ENCODE measurements at regions not wholly inside any gene's neighbourhood (a gene's known extent, or its start where the extent isn't known, plus 50 kb on each side); places are given as distances from the start of the nearest gene placed in this dataset.

GRCh38 chr1:98081944-98082343 lies 161.1 kb upstream of the DPYD start:
- TF ChIP-seq CTCF (IDR thresholded peaks at IDR 0.05; ENCODE audit: insufficient read depth, low read length, poor library complexity, severe bottlenecking), result no peak
- H3K27me3 ChIP-seq (ENCODE audit: control insufficient read depth, insufficient read depth, low read length), result no peaks in the 10 kb centered on the region
- H3K4me3 ChIP-seq (ENCODE audit: low read depth, low read length), result no peak overlapping the region
- DNase-seq (ENCODE audit: low read depth), result no peak
- no peaks in the 10 kb centered on the region for H3K36me3 ChIP-seq (ENCODE audit: control insufficient read depth, insufficient read depth, low read length)

GRCh38 chr1:98078596-98078995 lies 157.8 kb upstream of the DPYD start:
- no peak for TF ChIP-seq CTCF (IDR thresholded peaks at IDR 0.05; ENCODE audit: insufficient read depth, low read length, poor library complexity, severe bottlenecking)
- Histone ChIP-seq H3K36me3 (ENCODE audit: control insufficient read depth, insufficient read depth, low read length) (no peaks in the 10 kb centered on the region), H3K4me3 (ENCODE audit: low read depth, low read length) (no peak overlapping the region), H3K27me3 (ENCODE audit: control insufficient read depth, insufficient read depth, low read length) (no peaks in the 10 kb centered on the region)
- no peak for DNase-seq (ENCODE audit: low read depth)

GRCh38 chr1:98077691-98078090 lies 156.9 kb upstream of the DPYD start:
- Histone ChIP-seq H3K36me3 (ENCODE audit: control insufficient read depth, insufficient read depth, low read length) (no peaks in the 10 kb centered on the region), H3K27me3 (ENCODE audit: control insufficient read depth, insufficient read depth, low read length) (no peaks in the 10 kb centered on the region), H3K4me3 (ENCODE audit: low read depth, low read length) (no peak overlapping the region)
- TF ChIP-seq CTCF (IDR thresholded peaks at IDR 0.05; ENCODE audit: insufficient read depth, low read length, poor library complexity, severe bottlenecking), result no peak
- DNase-seq (ENCODE audit: low read depth), result no peak

- Histone ChIP-seq H3K4me3 (ENCODE audit: low read depth, low read length) (no peak overlapping the region), H3K27me3 (ENCODE audit: control insufficient read depth, insufficient read depth, low read length) (no peaks in the 10 kb centered on the region), H3K36me3 (ENCODE audit: control insufficient read depth, insufficient read depth, low read length) (no peaks in the 10 kb centered on the region)
- DNase-seq (ENCODE audit: low read depth), result no peak
- TF ChIP-seq CTCF (IDR thresholded peaks at IDR 0.05; ENCODE audit: insufficient read depth, low read length, poor library complexity, severe bottlenecking), result no peak
Observed at GRCh38 chr1:98075626-98076025, 154.8 kb upstream of the DPYD start.

GRCh38 chr1:98073823-98074222 lies 153.0 kb upstream of the DPYD start:
- no peaks in the 10 kb centered on the region for H3K27me3 ChIP-seq (ENCODE audit: control insufficient read depth, insufficient read depth, low read length)
- TF ChIP-seq CTCF (IDR thresholded peaks at IDR 0.05; ENCODE audit: insufficient read depth, low read length, poor library complexity, severe bottlenecking), result no peak
- DNase-seq (ENCODE audit: low read depth), result no peak
- no peak overlapping the region for H3K4me3 ChIP-seq (ENCODE audit: low read depth, low read length)
- no peaks in the 10 kb centered on the region for H3K36me3 ChIP-seq (ENCODE audit: control insufficient read depth, insufficient read depth, low read length)

- no peaks in the 10 kb centered on the region for H3K36me3 ChIP-seq (ENCODE audit: control insufficient read depth, insufficient read depth, low read length)
- no peak overlapping the region for H3K4me3 ChIP-seq (ENCODE audit: low read depth, low read length)
- H3K27me3 ChIP-seq (ENCODE audit: control insufficient read depth, insufficient read depth, low read length), result no peaks in the 10 kb centered on the region
- no peak for DNase-seq (ENCODE audit: low read depth)
- TF ChIP-seq CTCF (IDR thresholded peaks at IDR 0.05; ENCODE audit: insufficient read depth, low read length, poor library complexity, severe bottlenecking), result no peak
Observed at GRCh38 chr1:98073106-98073505, 152.3 kb upstream of the DPYD start.

Measured in kidney epithelial cell (primary cell).